Ovary (tissue), 3 donors: ENCODE measurements at regions not wholly inside any gene's neighbourhood (a gene's known extent, or its start where the extent isn't known, plus 50 kb on each side); places are given as distances from the start of the nearest gene placed in this dataset.

Source experiments
- POLR2A ChIP-seq: fragments of 450-650 bp; IDR thresholded peaks from one replicate; pipeline ENCODE4 v1.6.1; 2017; ENCODE audit warnings: antibody characterized with exemption, mild to moderate bottlenecking, moderate library complexity
- TF ChIP-seq, protein P1 (sequence below), 3 donors: fragments of 450-650 bp in 2 of 3; fragments of 200-600 bp in 1 of 3; IDR thresholded peaks; one replicate each; pipeline versions ENCODE4 v1.5.1 to v1.8.0; 2016 to 2022; ENCODE audit warnings: antibody characterized with exemption in 3 of 3, mild to moderate bottlenecking in 1 of 3
- donor health status: DM: no; HTN: no; CAD: no.

DNA sequence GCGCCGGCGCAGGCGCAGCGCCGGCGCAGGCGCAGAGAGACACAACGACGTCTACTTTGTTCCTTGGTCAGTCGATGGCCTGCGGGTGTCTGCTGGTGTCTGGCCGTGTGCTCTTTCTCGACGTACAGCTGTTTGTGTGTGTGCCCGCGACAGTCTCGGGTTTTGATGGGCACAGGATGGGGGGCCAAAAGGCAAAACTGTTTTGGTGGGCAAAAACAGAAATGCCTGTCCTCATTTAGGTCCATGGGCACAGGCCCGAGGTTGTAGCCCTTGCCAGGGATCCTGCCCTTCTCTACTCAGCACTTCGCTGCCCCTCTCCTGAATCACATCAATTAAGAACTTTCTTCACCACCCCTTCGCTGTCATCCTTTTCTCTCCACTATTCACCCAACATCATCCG, 184.8 kb upstream of the CHL1 start:
- TF ChIP-seq POLR2A = no peak
- TF ChIP-seq, protein P1, sequence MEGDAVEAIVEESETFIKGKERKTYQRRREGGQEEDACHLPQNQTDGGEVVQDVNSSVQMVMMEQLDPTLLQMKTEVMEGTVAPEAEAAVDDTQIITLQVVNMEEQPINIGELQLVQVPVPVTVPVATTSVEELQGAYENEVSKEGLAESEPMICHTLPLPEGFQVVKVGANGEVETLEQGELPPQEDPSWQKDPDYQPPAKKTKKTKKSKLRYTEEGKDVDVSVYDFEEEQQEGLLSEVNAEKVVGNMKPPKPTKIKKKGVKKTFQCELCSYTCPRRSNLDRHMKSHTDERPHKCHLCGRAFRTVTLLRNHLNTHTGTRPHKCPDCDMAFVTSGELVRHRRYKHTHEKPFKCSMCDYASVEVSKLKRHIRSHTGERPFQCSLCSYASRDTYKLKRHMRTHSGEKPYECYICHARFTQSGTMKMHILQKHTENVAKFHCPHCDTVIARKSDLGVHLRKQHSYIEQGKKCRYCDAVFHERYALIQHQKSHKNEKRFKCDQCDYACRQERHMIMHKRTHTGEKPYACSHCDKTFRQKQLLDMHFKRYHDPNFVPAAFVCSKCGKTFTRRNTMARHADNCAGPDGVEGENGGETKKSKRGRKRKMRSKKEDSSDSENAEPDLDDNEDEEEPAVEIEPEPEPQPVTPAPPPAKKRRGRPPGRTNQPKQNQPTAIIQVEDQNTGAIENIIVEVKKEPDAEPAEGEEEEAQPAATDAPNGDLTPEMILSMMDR (IDR thresholded peaks at IDR 0.05) = no peak
